CD4-positive, alpha-beta T cell treated with Interferon alpha-2 for 1 hour (primary cell): ENCODE measurements at regions not wholly inside any gene's neighbourhood (a gene's known extent, or its start where the extent isn't known, plus 50 kb on each side); places are given as distances from the start of the nearest gene placed in this dataset.
"Not testable (repeated sequence)": the region's sequence is repeated elsewhere in the genome, so short reads cannot be mapped to it uniquely, and the experiment has no call there.

Source experiments
- DNase-seq, 2 donors: peaks; one replicate each; pipeline ENCODE4 v3.0.0-alpha.2; 2020 to 2022

- peak in 1 of 2 donors; percentile 41 for DNase-seq
These were observed 156.3 kb upstream of the PZP start for GRCh38 chr12:9364224-9365176.

GRCh38 chr12:9363145-9363544, 154.9 kb upstream of the PZP start:
- DNase-seq = no peak

GRCh38 chr12:9361879-9362326, 153.7 kb upstream of the PZP start:
- DNase-seq = no peak

- DNase-seq = not testable (repeated sequence)
These were observed 146.0 kb upstream of the PZP start for GRCh38 chr12:9354009-9354754.

GRCh38 chr12:9351136-9351535, 142.9 kb upstream of the PZP start:
- no peak for DNase-seq

DNA sequence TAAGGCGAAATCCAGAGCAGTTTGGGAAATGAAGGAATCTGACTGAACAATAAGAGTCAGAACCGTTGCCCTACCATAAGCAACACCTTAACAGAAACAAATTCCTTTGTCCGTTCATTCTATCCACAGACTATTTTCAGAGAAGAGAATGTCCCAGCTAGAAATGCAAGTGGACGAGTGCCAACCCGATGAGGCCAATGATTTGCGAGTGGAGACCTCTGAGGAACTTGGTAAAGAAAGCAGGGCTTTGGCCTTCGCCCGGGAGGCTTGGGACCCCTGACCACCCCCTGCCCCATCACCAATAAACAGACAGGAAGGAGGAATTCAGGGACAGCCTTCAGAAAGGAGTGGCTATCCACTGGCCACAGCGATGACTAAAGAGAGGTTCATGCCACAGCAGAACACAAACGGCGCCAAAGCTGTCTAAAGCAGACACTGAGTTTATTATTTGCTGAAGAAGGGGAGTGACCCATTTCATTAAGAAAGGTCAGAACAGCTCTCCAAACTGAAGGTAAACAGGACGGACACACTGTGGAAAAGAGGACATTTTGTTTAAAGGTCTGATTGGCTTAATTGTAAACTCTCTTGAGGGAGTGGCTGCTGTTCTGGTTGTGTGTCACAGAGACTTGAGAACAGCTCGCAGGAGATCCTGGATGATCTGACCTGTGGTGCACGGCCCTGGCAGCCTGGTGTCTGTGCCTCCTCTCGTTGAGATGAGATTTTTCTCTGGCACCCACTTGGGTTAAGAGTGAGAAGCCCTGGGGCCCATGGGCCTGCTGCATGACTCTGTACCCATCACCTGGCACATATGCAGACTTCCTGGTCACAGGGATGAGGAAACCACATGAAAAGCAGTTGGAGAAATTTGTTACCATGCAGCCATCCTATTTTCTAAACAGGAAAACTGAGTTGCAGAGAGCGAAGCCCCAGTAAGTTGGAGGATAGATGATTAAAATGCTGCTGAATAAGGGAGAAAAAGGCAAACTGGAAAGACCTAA, 142.0 kb upstream of the PZP start:
- no peak for DNase-seq

DNA sequence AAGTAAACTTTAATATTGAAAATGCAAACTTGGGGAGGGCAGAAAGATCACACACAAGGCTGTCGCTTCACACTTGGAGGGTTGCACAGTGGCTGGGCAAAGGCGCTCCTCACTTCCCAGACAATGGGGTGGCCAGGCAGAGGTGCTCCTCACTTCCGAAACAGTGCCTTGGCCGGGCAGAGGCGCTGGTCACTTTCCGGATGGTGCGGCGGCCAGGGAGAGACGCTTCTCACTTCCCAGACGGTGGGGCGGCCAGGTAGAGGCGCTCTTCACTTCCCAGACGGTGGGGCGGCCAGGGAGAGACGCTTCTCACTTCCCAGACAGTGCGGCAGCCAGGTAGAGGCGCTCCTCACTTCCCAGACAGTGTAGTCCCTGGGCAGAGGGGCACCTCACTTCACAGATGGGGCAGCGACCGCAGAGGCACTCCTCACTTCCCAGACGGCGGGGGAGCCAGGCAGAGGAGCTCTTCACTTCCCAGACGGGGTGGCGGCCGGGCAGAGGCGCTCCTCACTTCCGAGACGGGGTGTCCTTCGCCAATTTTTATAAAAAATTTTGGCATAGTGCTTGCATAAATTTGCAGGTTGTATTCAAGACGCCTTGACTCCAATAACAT, 140.8 kb upstream of the PZP start:
- DNase-seq = no peak

GRCh38 chr12:9347328-9348127, 139.3 kb upstream of the PZP start:
- no peak for DNase-seq

DNA sequence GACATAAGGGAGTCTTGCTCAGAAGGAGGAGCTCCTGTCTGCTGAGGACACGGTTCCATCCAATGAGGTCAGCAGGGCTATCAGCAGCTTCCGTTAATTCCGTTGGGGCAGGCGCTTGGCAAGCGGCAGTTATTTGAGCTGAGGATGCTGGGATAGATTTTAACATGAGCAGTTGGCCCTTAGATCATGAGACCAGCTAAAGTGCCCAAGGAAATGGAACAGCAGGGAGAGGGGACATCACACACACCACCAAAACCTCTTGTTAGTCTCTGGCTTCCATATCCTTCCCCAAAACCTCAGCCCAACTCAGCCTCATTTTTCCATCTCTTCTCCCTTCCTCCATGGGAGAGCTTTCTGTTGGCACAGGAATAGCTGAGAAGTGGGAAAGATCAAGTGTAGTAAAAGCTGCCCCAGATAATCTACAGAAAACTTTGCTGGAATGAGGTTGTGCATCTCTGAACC, 138.7 kb upstream of the PZP start:
- DNase-seq = no peak

DNA sequence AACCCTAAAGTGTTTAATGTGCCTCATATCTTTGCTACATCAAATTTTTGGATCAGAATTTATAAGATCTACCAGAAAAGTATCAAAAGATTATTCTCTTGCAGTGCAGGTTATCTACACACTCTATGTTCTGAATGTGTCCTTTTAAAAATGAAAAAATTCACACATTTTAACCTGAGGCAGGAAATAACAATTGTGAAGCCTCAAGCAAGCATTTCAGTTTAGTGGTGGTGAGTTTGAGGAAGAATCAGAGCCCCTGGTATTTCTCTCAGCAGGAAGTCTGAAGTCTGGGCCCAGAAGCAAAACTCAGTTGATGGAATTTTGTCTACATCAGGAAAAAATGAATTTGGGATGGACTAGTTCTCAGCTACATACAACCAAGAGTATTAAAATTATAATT, 137.0 kb upstream of the PZP start:
- DNase-seq = peak in 1 of 2 donors; percentile 13

DNA sequence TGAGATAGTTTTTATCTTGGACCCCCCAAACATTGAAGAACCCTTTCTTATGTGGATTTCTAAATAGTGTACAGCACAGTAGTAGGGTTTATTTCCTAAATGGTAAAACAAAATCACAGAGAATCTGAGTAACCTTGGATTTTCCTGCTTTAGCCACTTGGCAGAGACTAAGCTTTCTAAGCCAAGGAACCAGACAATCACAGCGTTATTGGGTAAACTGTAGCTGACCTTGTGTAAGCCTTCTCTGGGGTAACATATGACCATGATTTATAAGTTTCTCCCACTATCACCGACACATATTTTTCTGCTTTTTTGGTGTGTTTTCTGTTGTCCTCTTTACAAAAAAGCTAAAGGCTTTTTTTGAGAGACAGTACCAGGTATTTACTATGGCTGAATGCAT, 136.3 kb upstream of the PZP start:
- no peak for DNase-seq

GRCh38 chr12:9343731-9344130, 135.5 kb upstream of the PZP start:
- DNase-seq = no peak

- DNase-seq = no peak
These were observed 134.6 kb upstream of the PZP start for GRCh38 chr12:9342614-9343353.

DNA sequence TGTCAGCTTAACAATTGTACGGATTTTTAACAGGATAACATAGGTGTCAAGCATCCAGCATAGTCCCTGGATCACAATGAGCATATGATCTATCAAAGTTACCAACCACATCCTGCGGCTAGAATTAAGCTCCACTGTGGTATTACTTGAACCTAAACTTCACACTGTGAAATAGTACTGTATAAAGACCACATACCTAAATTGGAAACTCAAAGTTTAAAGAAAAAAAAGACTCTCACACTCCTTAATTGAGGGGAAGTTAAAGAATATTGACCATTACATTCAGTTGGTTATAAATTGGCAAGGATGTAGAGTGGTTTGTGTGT, 133.0 kb upstream of the PZP start:
- peak in 1 of 2 donors; percentile 24 for DNase-seq

- DNase-seq = no peak
These were observed 132.4 kb upstream of the PZP start for GRCh38 chr12:9340422-9341259.

- DNase-seq = no peak
These were observed 129.5 kb upstream of the PZP start for GRCh38 chr12:9337656-9338055.

DNA sequence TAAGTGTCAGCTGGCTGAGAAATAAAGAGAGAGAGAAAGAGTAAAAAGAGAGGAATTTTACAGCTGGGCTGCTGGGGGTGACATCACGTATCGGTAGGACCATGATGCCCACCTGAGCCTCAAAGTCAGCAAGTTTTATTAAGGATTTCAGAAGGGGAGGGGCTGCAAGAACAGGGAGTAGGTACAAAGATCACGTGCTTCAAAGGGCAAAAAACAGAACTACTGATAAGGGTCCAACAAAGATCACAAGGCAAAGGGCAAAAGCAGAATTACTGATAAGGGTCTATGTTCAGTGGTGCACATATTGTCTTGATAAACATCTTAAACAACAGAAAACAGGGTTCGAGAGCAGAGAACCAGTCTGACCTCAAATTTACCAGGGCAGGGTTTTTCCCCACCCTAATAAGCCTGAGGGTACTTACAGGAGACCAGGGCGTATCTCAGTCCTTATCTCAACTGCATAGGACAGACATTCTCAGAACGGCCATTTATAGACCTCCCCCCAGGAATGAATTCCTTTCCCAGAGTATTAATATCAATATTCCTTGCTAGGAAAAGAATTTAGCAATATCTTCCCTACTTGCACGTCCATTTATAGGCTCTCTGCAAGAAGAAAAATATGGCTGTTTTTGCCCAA, 128.3 kb upstream of the PZP start:
- DNase-seq = not testable (repeated sequence)

DNA sequence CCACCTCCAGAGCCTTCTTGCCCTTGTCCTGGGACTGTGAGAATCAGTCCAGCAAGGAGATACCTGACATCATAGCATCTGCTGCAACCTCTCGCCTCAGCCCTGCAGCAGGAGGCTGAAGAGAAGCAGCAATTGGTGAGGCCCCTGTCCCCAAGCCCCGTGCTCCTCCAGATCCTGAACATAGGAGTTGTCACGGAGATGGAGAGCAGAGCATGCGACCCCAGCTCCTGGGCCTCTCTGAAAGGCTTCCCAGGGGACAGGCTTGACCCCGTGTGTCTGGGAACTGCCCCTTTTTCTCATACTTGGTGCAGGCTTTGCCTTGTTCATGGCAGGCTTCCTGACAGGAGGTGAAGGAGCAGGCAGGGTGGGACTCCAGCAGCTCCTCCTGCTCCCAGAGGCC, 127.7 kb upstream of the PZP start:
- DNase-seq = no peak

DNA sequence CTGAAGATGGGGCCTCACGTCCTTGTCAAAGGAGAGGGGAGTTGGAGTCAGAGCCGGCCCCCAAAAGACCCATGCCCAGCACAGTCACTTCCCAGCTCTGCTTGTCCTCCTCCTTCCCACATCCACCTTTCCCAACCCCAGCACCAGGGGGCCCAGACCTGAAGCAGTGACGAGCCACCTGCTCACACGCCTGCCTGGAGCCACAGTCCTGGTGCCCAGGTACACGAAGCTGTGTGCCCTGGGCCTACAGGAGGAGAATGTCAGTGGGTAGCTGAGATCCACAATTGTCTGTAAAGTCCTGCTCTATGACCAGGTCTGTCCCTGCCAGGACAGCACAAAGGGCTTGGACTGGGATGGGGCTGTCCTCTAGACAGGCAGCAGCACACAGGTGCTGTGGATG, 126.8 kb upstream of the PZP start:
- no peak for DNase-seq
